Endodermal cell (in vitro differentiated cells): ENCODE measurements at regions not wholly inside any gene's neighbourhood (a gene's known extent, or its start where the extent isn't known, plus 50 kb on each side); places are given as distances from the start of the nearest gene placed in this dataset.

ENCODE experiments used
- DNase-seq: peaks from one replicate; pipeline ENCODE4 v3.0.0-alpha.2; 2017
- H3K27ac ChIP-seq: 2 replicates; pipeline ENCODE4 v1.5.1; 2013; ENCODE audit warnings: mild to moderate bottlenecking, low read depth, low read length, moderate library complexity
- H3K27me3 ChIP-seq: 2 replicates; pipeline ENCODE4 v1.6.1; 2013; ENCODE audit warnings: mild to moderate bottlenecking, low read length, moderate library complexity; ENCODE audit not compliant: insufficient read depth, control insufficient read depth, poor library complexity, severe bottlenecking
- H3K36me3 ChIP-seq: 2 replicates; pipeline ENCODE4 v1.7.0; 2013; ENCODE audit warnings: mild to moderate bottlenecking, low read length, moderate library complexity; ENCODE audit not compliant: control insufficient read depth, insufficient read depth
- H3K4me1 ChIP-seq: one replicate; pipeline ENCODE4 v1.7.0; 2013; ENCODE audit warnings: low read length; ENCODE audit not compliant: control insufficient read depth, insufficient read depth
- H3K4me3 ChIP-seq: 2 replicates; pipeline ENCODE4 v1.5.1; 2013; ENCODE audit warnings: mild to moderate bottlenecking, low read length, moderate library complexity
- H3K9ac ChIP-seq: 2 replicates; pipeline ENCODE4 v1.6.1; 2013; ENCODE audit warnings: mild to moderate bottlenecking, low read length, moderate library complexity; ENCODE audit not compliant: poor library complexity, severe bottlenecking; ENCODE audit errors: extremely low read depth
- H3K9me3 ChIP-seq: 2 replicates; pipeline ENCODE4 v1.6.1; 2013; ENCODE audit warnings: mild to moderate bottlenecking, low read length, moderate library complexity; ENCODE audit not compliant: control insufficient read depth
- H3K27ac Mint-ChIP-seq: 2 replicates; pipeline ENCODE4 v1.8.0; 2020; ENCODE audit warnings: mixed read lengths
- H3K27me3 Mint-ChIP-seq: 2 replicates; pipeline ENCODE4 v1.8.0; 2021; ENCODE audit warnings: mild to moderate bottlenecking, mixed read lengths; ENCODE audit not compliant: insufficient read depth
- H3K36me3 Mint-ChIP-seq: 2 replicates; pipeline ENCODE4 v1.8.0; 2020; ENCODE audit warnings: low read depth, mixed read lengths
- H3K4me1 Mint-ChIP-seq: 2 replicates; pipeline ENCODE4 v1.8.0; 2020; ENCODE audit warnings: mixed read lengths
- H3K4me3 Mint-ChIP-seq: 2 replicates; pipeline ENCODE4 v1.8.0; 2020; ENCODE audit warnings: mild to moderate bottlenecking, moderate library complexity, mixed read lengths
- H3K9me3 Mint-ChIP-seq: 2 replicates; pipeline ENCODE4 v1.8.0; 2020; ENCODE audit warnings: mild to moderate bottlenecking, mixed read lengths
- CTCF ChIP-seq: fragments of 200-600 bp; sonication (generic); conservative IDR thresholded peaks from 2 replicates; pipeline ENCODE4 v1.5.0; 2021; ENCODE audit warnings: antibody characterized with exemption, mild to moderate bottlenecking
- WGBS, 2 experiments: methylation state at CpG; one replicate each; pipeline versions ENCODE4 v1.1.5 to v1.1.7; 2013; ENCODE audit warnings: missing lambda C conversion rate in 2 of 2, mixed read lengths in 1 of 2; ENCODE audit not compliant: insufficient coverage in 1 of 2, insufficient read length in 1 of 2; 5-methylcytosine and 5-hydroxymethylcytosine counted together

- 97 to 100% methylated on average over 1 of the region's 1 CpG for WGBS, 2 experiments
- H3K4me3 ChIP-seq = no peak overlapping the region
- H3K9ac ChIP-seq = no peak overlapping the region
- no peaks in the 10 kb centered on the region for H3K36me3 ChIP-seq
- no peak overlapping the region for H3K27ac ChIP-seq
- Mint-ChIP-seq H3K4me1 (peaks cover 7% of the 10 kb centered on the region), H3K36me3 (no peaks in the 10 kb centered on the region), H3K27ac (no peak overlapping the region), H3K9me3 (no peaks in the 10 kb centered on the region), H3K4me3 (no peak overlapping the region), H3K27me3 (peaks cover 15% of the 10 kb centered on the region)
- TF ChIP-seq CTCF = no peak
- no peaks in the 10 kb centered on the region for H3K27me3 ChIP-seq
- H3K4me1 ChIP-seq = no peaks in the 10 kb centered on the region
- no peaks in the 10 kb centered on the region for H3K9me3 ChIP-seq
- no peak for DNase-seq
These were observed 200.8 kb upstream of the MEF2C start for GRCh38 chr5:89083791-89084190.

- Histone ChIP-seq H3K9me3 (no peaks in the 10 kb centered on the region), H3K4me3 (no peak overlapping the region), H3K27ac (no peak overlapping the region), H3K9ac (no peak overlapping the region), H3K36me3 (no peaks in the 10 kb centered on the region), H3K4me1 (no peaks in the 10 kb centered on the region), H3K27me3 (no peaks in the 10 kb centered on the region)
- no peaks in the 10 kb centered on the region for H3K9me3 Mint-ChIP-seq
- WGBS, 2 experiments = 91 to 100% methylated on average over 2 of the region's 2 CpGs
- no peak overlapping the region for H3K4me3 Mint-ChIP-seq
- DNase-seq = no peak
- H3K36me3 Mint-ChIP-seq = no peaks in the 10 kb centered on the region
- H3K27me3 Mint-ChIP-seq = peaks cover 6% of the 10 kb centered on the region
- H3K27ac Mint-ChIP-seq = no peak overlapping the region
- H3K4me1 Mint-ChIP-seq = no peaks in the 10 kb centered on the region
- no peak for TF ChIP-seq CTCF
These were observed 198.4 kb upstream of the MEF2C start for GRCh38 chr5:89081360-89081759.

GRCh38 chr5:89080467-89081116, 197.6 kb upstream of the MEF2C start:
- no peak overlapping the region for H3K9ac ChIP-seq
- Mint-ChIP-seq H3K27me3 (no peaks in the 10 kb centered on the region), H3K9me3 (no peaks in the 10 kb centered on the region), H3K36me3 (no peaks in the 10 kb centered on the region), H3K4me3 (no peak overlapping the region), H3K27ac (no peak overlapping the region), H3K4me1 (no peaks in the 10 kb centered on the region)
- 92 to 100% methylated on average over 1 to 5 of the region's 5 CpGs for WGBS, 2 experiments
- no peaks in the 10 kb centered on the region for H3K36me3 ChIP-seq
- no peaks in the 10 kb centered on the region for H3K27me3 ChIP-seq
- no peak overlapping the region for H3K27ac ChIP-seq
- no peak for TF ChIP-seq CTCF
- H3K9me3 ChIP-seq = no peaks in the 10 kb centered on the region
- no peak for DNase-seq
- H3K4me1 ChIP-seq = no peaks in the 10 kb centered on the region
- no peak overlapping the region for H3K4me3 ChIP-seq
